Tibial nerve (tissue), 4 donors: ENCODE measurements at regions not wholly inside any gene's neighbourhood (a gene's known extent, or its start where the extent isn't known, plus 50 kb on each side); places are given as distances from the start of the nearest gene placed in this dataset.

Source experiments
- CTCF ChIP-seq, 5 experiments: fragments of 200-600 bp in 3 of 5; fragments of 450-650 bp in 2 of 5; sonication (generic) in 3 of 5; IDR thresholded peaks; one replicate each; pipeline ENCODE4 v1.5.1; 2016 to 2019; ENCODE audit warnings: antibody characterized with exemption in 5 of 5, mild to moderate bottlenecking in 3 of 5, moderate library complexity in 2 of 5
- EP300 ChIP-seq, 2 donors: sonication (generic); formaldehyde crosslinking; IDR thresholded peaks; one replicate each; pipeline ENCODE4 v1.6.1; 2017; ENCODE audit warnings: antibody characterized with exemption in 2 of 2, mild to moderate bottlenecking in 1 of 2
- POLR2A ChIP-seq, 2 donors: fragments of 450-650 bp; IDR thresholded peaks; one replicate each; pipeline ENCODE4 v1.6.1; 2017; ENCODE audit warnings: antibody characterized with exemption in 2 of 2, mild to moderate bottlenecking in 2 of 2, moderate library complexity in 2 of 2

GRCh38 chr16:51357839-51358238, 206.8 kb upstream of the SALL1 start:
- TF ChIP-seq POLR2A (IDR thresholded peaks at IDR 0.05) (no peak), CTCF (IDR thresholded peaks at IDR 0.05) (no peak), EP300 (IDR thresholded peaks at IDR 0.05) (no peak)
